Osteocyte (in vitro differentiated cells): ENCODE measurements at regions not wholly inside any gene's neighbourhood (a gene's known extent, or its start where the extent isn't known, plus 50 kb on each side); places are given as distances from the start of the nearest gene placed in this dataset.

Experiments used
- DNase-seq: peaks from one replicate; pipeline ENCODE4 v3.0.0; 2021; ENCODE audit warnings: mixed read lengths; ENCODE audit not compliant: unreplicated experiment; ENCODE audit errors: extremely low spot score
- H3K27ac Mint-ChIP-seq: one replicate; pipeline ENCODE4 v1.8.0; 2021; ENCODE audit warnings: mild to moderate bottlenecking, mixed read lengths; ENCODE audit not compliant: unreplicated experiment
- H3K27me3 Mint-ChIP-seq: one replicate; pipeline ENCODE4 v1.8.0; 2021; ENCODE audit warnings: mixed read lengths; ENCODE audit not compliant: unreplicated experiment
- H3K36me3 Mint-ChIP-seq: one replicate; pipeline ENCODE4 v1.8.0; 2021; ENCODE audit warnings: mixed read lengths; ENCODE audit not compliant: unreplicated experiment
- H3K4me1 Mint-ChIP-seq: one replicate; pipeline ENCODE4 v1.8.0; 2021; ENCODE audit warnings: mixed read lengths; ENCODE audit not compliant: unreplicated experiment
- H3K4me3 Mint-ChIP-seq: one replicate; pipeline ENCODE4 v1.8.0; 2021; ENCODE audit warnings: mild to moderate bottlenecking, moderate library complexity, mixed read lengths; ENCODE audit not compliant: unreplicated experiment
- H3K9me3 Mint-ChIP-seq: one replicate; pipeline ENCODE4 v1.8.0; 2021; ENCODE audit warnings: mixed read lengths; ENCODE audit not compliant: unreplicated experiment
- CTCF ChIP-seq: fragments of 200-600 bp; sonication (generic); IDR thresholded peaks from 2 replicates; pipeline ENCODE4 v1.5.0; 2021; ENCODE audit warnings: antibody characterized with exemption, mild to moderate bottlenecking, moderate library complexity

DNA sequence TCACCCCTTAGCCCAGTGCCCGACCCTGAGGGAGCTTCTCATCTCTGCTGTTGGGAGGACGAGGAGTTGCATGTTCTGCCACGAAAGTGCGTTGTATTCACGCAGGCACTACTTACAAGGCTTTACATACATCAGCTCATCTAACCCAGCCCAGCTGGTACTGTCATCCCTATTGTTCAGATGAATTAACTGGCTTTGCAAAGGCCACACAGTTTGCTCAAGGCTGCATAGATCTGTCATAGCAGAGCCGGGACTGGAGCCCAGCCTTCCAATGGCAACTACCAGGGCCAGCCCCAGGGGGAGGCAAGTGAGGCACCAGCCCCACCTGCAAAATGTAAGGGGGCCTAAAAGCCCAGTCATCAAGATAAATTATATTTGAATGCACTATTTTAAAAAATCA, 257.6 kb downstream of the NFATC2 start:
- no peak for DNase-seq
- no peaks in the 10 kb centered on the region for H3K4me1 Mint-ChIP-seq

DNA sequence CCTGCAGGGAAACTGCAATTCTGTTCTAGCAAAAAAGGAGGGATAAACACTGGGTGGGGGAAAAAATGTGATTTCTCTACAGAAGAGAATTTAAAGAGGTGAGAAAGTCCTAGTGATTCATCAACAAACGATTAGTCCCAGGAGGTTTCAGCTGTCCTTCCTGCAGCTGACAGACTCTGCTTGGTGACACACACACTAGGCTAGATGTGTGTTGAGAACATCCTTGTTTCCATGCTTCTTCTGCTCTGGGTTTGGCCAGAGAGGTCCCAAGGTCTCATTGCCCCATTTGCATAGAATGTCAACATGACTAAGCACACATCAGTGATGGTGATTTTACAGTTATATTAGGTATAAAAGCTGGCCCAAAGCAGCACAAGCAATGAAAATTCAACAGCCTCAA, 258.3 kb downstream of the NFATC2 start:
- no peak for TF ChIP-seq CTCF
- Mint-ChIP-seq H3K9me3 (peaks cover 8% of the 10 kb centered on the region), H3K4me1 (no peaks in the 10 kb centered on the region), H3K36me3 (no peaks in the 10 kb centered on the region), H3K4me3 (no peak overlapping the region), H3K27me3 (peaks cover 32% of the 10 kb centered on the region), H3K27ac (no peak overlapping the region)
- no peak for DNase-seq

More for the DNA sequence above, 257.6 kb downstream of the NFATC2 start:
- Mint-ChIP-seq H3K36me3 (no peaks in the 10 kb centered on the region), H3K4me3 (no peak overlapping the region), H3K27ac (no peak overlapping the region), H3K27me3 (peaks cover 27% of the 10 kb centered on the region), H3K9me3 (peaks cover 3% of the 10 kb centered on the region)
- TF ChIP-seq CTCF, result no peak

- peaks cover 8% of the 10 kb centered on the region for H3K9me3 Mint-ChIP-seq
- peaks cover 48% of the 10 kb centered on the region for H3K27me3 Mint-ChIP-seq
- no peak for DNase-seq
- H3K4me3 Mint-ChIP-seq, result no peak overlapping the region
- H3K27ac Mint-ChIP-seq, result no peak overlapping the region
- H3K4me1 Mint-ChIP-seq, result no peaks in the 10 kb centered on the region
- no peaks in the 10 kb centered on the region for H3K36me3 Mint-ChIP-seq
- no peak for TF ChIP-seq CTCF
Observed at GRCh38 chr20:51281521-51281920, 258.6 kb upstream of the KCNG1 start.

DNA sequence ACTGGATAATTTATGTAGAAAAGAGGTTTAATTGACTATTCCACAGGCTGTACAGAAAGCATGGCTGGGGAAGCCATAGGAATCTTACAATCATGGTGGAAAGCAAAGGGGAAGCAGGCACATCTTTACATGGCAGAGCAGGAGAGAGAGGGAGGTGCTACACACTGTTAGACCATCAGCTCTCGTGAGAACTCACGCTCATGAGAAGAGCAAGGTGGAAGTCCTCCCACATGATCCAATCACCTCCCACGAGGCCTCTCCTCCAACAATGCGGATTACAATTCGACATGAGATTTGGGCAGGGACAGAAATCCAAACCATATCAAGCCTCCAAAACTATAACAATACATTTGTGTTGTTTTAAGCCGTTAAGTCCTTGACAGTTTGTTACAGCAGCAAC, 257.1 kb upstream of the KCNG1 start:
- H3K4me3 Mint-ChIP-seq, result no peak overlapping the region
- no peaks in the 10 kb centered on the region for H3K4me1 Mint-ChIP-seq
- peaks cover 8% of the 10 kb centered on the region for H3K9me3 Mint-ChIP-seq
- H3K27me3 Mint-ChIP-seq, result peaks cover 49% of the 10 kb centered on the region
- DNase-seq, result no peak
- H3K36me3 Mint-ChIP-seq, result no peaks in the 10 kb centered on the region
- no peak overlapping the region for H3K27ac Mint-ChIP-seq
- no peak for TF ChIP-seq CTCF

- peaks cover 51% of the 10 kb centered on the region for H3K27me3 Mint-ChIP-seq
- no peaks in the 10 kb centered on the region for H3K36me3 Mint-ChIP-seq
- no peak overlapping the region for H3K27ac Mint-ChIP-seq
- no peak for DNase-seq
- H3K4me3 Mint-ChIP-seq, result no peak overlapping the region
- H3K4me1 Mint-ChIP-seq, result no peaks in the 10 kb centered on the region
- H3K9me3 Mint-ChIP-seq, result peaks cover 8% of the 10 kb centered on the region
- TF ChIP-seq CTCF, result no peak
Observed at GRCh38 chr20:51277961-51278360, 255.1 kb upstream of the KCNG1 start.
